Keratinocyte (primary cell): ENCODE measurements at regions not wholly inside any gene's neighbourhood (a gene's known extent, or its start where the extent isn't known, plus 50 kb on each side); places are given as distances from the start of the nearest gene placed in this dataset.

ENCODE experiments used
- EZH2 ChIP-seq: IDR thresholded peaks from one replicate; pipeline ENCODE4 v1.6.1; 2012; ENCODE audit warnings: inconsistent platforms, mild to moderate bottlenecking, low read length, moderate library complexity
- TF ChIP-seq, protein P1 (sequence below), 3 experiments: IDR thresholded peaks in 1 of 3; conservative IDR thresholded peaks in 1 of 3; optimal IDR thresholded peaks in 1 of 3; 2 replicates in 2 of 3; 3 replicates in 1 of 3; pipeline versions ENCODE3 to v1.5.1; 2011; ENCODE audit warnings: low read length in 3 of 3, mild to moderate bottlenecking in 3 of 3, moderate library complexity in 2 of 3, control low read depth in 1 of 3, inconsistent platforms in 1 of 3; ENCODE audit not compliant: insufficient read depth in 2 of 3; ENCODE audit errors: extremely low read depth in 1 of 3

DNA sequence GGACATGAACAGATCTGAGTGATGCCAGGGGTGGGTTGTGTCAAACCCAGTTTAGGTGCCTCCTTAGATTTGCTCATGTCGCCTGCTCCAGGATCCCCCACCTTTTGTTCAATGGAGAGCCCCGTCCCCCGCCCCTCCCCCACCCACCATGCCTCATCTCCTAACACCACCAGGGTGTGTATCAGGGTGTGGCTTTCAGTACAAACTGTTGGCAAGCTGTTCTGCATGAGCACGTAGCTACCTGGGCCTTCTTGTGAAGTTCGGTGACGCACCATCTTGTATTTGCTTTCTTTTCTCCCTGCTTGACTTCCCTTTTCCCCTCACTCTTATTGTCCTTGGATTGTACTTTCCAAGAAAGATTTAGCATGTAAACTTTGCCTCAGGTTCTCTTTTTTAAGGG is 94.8 kb downstream of the EBNA1BP2 start:
- no peak for TF ChIP-seq EZH2
- TF ChIP-seq, protein P1, sequence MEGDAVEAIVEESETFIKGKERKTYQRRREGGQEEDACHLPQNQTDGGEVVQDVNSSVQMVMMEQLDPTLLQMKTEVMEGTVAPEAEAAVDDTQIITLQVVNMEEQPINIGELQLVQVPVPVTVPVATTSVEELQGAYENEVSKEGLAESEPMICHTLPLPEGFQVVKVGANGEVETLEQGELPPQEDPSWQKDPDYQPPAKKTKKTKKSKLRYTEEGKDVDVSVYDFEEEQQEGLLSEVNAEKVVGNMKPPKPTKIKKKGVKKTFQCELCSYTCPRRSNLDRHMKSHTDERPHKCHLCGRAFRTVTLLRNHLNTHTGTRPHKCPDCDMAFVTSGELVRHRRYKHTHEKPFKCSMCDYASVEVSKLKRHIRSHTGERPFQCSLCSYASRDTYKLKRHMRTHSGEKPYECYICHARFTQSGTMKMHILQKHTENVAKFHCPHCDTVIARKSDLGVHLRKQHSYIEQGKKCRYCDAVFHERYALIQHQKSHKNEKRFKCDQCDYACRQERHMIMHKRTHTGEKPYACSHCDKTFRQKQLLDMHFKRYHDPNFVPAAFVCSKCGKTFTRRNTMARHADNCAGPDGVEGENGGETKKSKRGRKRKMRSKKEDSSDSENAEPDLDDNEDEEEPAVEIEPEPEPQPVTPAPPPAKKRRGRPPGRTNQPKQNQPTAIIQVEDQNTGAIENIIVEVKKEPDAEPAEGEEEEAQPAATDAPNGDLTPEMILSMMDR (optimal IDR thresholded peaks at IDR 0.05 in 1 of 3, IDR thresholded peaks at IDR 0.05 in 1 of 3, conservative IDR thresholded peaks at IDR 0.05 in 1 of 3; ENCODE audit: extremely low read depth in 1 of 3, insufficient read depth in 2 of 3, low read length in 3 of 3) = no peak
